DND-41 (cell line): ENCODE measurements at regions not wholly inside any gene's neighbourhood (a gene's known extent, or its start where the extent isn't known, plus 50 kb on each side); places are given as distances from the start of the nearest gene placed in this dataset.

Source experiments
- ATAC-seq: fragments of 200-7000 bp; cut with Tn5 transposase; 3 replicates; pipeline ENCODE4 v1.9.1; 2021; ENCODE audit warnings: low read depth; ENCODE audit not compliant: insufficient read depth
- DNase-seq: peaks from one replicate; pipeline ENCODE4 v3.0.0-alpha.2; 2020
- H2AFZ ChIP-seq: 2 replicates; pipeline ENCODE4 v1.6.0; 2012; ENCODE audit warnings: low read depth, low read length
- H3K27ac ChIP-seq: 2 replicates; pipeline ENCODE4 v1.5.1; 2012; ENCODE audit warnings: low read length, inconsistent platforms
- H3K27me3 ChIP-seq: fragments of 200-600 bp; sonication (generic); 2 replicates; pipeline ENCODE4 v1.6.0; 2012; ENCODE audit warnings: low read length, mild to moderate bottlenecking, inconsistent platforms; ENCODE audit not compliant: insufficient read depth, poor library complexity
- H3K36me3 ChIP-seq: 2 replicates; pipeline ENCODE4 v1.5.1; 2012; ENCODE audit warnings: low read length, inconsistent platforms; ENCODE audit not compliant: insufficient read depth
- H3K4me1 ChIP-seq: 2 replicates; pipeline ENCODE4 v1.5.1; 2012; ENCODE audit warnings: mild to moderate bottlenecking, low read length; ENCODE audit not compliant: insufficient read depth
- H3K4me2 ChIP-seq: 2 replicates; pipeline ENCODE4 v1.6.0; 2012; ENCODE audit warnings: mild to moderate bottlenecking, moderate library complexity, low read length, inconsistent platforms; ENCODE audit not compliant: insufficient read depth
- H3K4me3 ChIP-seq, 2 experiments: fragments of 200-600 bp in 1 of 2; shearing (Covaris generic) in 1 of 2; 2 replicates each; pipeline ENCODE4 v1.5.1; 2012 to 2016; ENCODE audit warnings: inconsistent platforms in 2 of 2, low read length in 2 of 2, mild to moderate bottlenecking in 2 of 2, low read depth in 1 of 2, moderate library complexity in 1 of 2
- H3K79me2 ChIP-seq: 2 replicates; pipeline ENCODE4 v1.6.0; 2012; ENCODE audit warnings: low read length, inconsistent platforms; ENCODE audit not compliant: insufficient read depth
- H3K9ac ChIP-seq: 2 replicates; pipeline ENCODE4 v1.6.0; 2012; ENCODE audit warnings: low read depth, mild to moderate bottlenecking, inconsistent platforms, low read length, moderate library complexity
- H3K9me3 ChIP-seq: 2 replicates; pipeline ENCODE4 v1.5.1; 2012; ENCODE audit warnings: low read length, moderate library complexity, mild to moderate bottlenecking, inconsistent platforms; ENCODE audit not compliant: insufficient read depth, severe bottlenecking
- H4K20me1 ChIP-seq: 2 replicates; pipeline ENCODE4 v1.6.0; 2012; ENCODE audit warnings: low read length; ENCODE audit not compliant: insufficient read depth
- EZH2 ChIP-seq: IDR thresholded peaks from 3 replicates; pipeline ENCODE4 v1.6.1; 2012; ENCODE audit warnings: borderline replicate concordance, low read depth, mild to moderate bottlenecking, moderate library complexity, low read length, inconsistent platforms; ENCODE audit not compliant: severe bottlenecking
- TF ChIP-seq, protein P1 (sequence below): IDR thresholded peaks from 2 replicates; pipeline ENCODE4 v1.5.1; 2012; ENCODE audit warnings: borderline replicate concordance, low read length, moderate library complexity, mild to moderate bottlenecking; ENCODE audit not compliant: poor library complexity, severe bottlenecking; ENCODE audit errors: extremely low read depth

DNA sequence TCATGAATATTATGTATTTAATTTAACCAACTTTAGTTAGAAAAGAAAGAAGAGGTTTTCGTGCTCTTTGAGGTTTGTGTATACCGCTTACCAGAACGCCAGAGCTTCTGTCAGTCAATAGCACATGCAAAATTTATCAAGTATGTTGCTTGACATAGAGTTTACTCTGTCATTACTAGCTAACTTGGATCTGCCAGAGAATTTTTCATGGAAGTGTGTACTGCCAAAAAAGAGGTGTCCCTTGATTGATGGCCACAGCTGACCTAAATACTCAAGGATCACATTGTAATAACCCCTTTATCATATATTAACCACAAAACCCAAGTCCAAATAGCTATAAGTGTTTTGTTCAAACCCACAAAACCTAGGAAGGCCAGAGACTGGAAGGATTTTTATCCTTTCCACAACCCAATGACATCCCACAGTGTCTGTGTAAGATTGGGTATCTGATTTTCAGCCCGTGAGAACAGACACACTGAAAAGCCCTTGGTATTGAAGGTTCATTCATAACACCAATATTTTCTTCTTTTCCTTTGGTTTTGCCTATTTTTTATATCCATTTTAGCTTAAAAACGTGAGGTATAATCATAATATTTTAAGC, 194.0 kb upstream of the EYA4 start:
- H3K4me3 ChIP-seq, result no peak overlapping the region
- H4K20me1 ChIP-seq, result no peaks in the 10 kb centered on the region
- H3K27ac ChIP-seq, result no peak overlapping the region
- no peaks in the 10 kb centered on the region for H3K27me3 ChIP-seq
- H3K36me3 ChIP-seq, result no peaks in the 10 kb centered on the region
- no peak for DNase-seq
- no peak for TF ChIP-seq EZH2
- TF ChIP-seq, protein P1, sequence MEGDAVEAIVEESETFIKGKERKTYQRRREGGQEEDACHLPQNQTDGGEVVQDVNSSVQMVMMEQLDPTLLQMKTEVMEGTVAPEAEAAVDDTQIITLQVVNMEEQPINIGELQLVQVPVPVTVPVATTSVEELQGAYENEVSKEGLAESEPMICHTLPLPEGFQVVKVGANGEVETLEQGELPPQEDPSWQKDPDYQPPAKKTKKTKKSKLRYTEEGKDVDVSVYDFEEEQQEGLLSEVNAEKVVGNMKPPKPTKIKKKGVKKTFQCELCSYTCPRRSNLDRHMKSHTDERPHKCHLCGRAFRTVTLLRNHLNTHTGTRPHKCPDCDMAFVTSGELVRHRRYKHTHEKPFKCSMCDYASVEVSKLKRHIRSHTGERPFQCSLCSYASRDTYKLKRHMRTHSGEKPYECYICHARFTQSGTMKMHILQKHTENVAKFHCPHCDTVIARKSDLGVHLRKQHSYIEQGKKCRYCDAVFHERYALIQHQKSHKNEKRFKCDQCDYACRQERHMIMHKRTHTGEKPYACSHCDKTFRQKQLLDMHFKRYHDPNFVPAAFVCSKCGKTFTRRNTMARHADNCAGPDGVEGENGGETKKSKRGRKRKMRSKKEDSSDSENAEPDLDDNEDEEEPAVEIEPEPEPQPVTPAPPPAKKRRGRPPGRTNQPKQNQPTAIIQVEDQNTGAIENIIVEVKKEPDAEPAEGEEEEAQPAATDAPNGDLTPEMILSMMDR, result no peak
- no peaks in the 10 kb centered on the region for H3K4me1 ChIP-seq
- H3K9me3 ChIP-seq, result no peaks in the 10 kb centered on the region
- ATAC-seq, result no peak
- H3K79me2 ChIP-seq, result no peaks in the 10 kb centered on the region
- no peak overlapping the region for H2AFZ ChIP-seq
- no peak overlapping the region for H3K4me2 ChIP-seq
- H3K9ac ChIP-seq, result no peak overlapping the region

DNA sequence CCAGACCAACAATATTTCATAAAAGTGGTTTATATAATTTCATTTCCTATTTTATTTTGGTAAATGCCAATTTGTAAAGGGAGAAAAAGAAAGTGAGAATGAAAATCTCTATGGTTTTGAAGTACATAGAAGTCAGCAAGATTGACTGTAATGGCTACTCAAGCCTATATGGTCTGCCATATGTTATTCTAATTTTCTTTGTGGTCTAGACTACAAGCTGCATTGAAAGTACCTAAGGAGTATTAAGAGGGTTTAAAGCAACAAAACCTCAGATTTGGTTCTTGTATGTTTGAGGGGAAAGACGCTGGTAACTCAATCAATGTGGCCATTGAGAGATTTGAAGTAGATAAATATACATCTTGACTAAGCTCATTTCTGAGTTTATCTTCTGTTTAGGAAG, 193.5 kb upstream of the EYA4 start:
- H3K4me2 ChIP-seq, result no peak overlapping the region
- H4K20me1 ChIP-seq, result no peaks in the 10 kb centered on the region
- TF ChIP-seq, protein P1, result no peak
- no peak for TF ChIP-seq EZH2
- H3K27me3 ChIP-seq, result no peaks in the 10 kb centered on the region
- no peak overlapping the region for H2AFZ ChIP-seq
- H3K4me1 ChIP-seq, result no peaks in the 10 kb centered on the region
- no peak overlapping the region for H3K4me3 ChIP-seq
- DNase-seq (no peak), ATAC-seq (no peak)
- H3K27ac ChIP-seq, result no peak overlapping the region
- no peak overlapping the region for H3K9ac ChIP-seq
- no peaks in the 10 kb centered on the region for H3K36me3 ChIP-seq
- no peaks in the 10 kb centered on the region for H3K79me2 ChIP-seq
- no peaks in the 10 kb centered on the region for H3K9me3 ChIP-seq

DNA sequence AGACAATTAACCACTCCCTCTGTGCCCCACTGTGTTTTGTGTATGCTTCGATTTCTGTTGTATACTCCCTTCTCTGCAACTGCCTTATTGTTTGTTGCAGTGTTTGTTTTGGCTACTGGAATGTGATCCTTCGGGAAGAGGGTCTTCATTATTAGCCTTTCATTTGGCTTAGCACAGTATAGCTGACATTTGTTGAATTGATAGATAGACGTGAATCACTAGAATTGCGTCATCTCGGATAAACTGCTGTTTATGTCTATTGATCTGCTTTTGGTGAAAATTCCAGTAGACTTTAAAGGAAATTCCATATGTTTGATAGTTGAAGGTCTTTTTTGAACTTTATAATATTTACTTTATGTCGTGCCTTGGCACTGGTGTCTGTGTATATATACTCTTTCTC, 189.9 kb upstream of the EYA4 start:
- TF ChIP-seq, protein P1, result no peak
- TF ChIP-seq EZH2, result no peak
- no peak overlapping the region for H3K27ac ChIP-seq
- H3K27me3 ChIP-seq, result no peaks in the 10 kb centered on the region
- H3K4me3 ChIP-seq, result no peak overlapping the region
- no peak overlapping the region for H2AFZ ChIP-seq
- DNase-seq (no peak), ATAC-seq (no peak)
- H3K9ac ChIP-seq, result no peak overlapping the region
- no peaks in the 10 kb centered on the region for H3K36me3 ChIP-seq
- no peaks in the 10 kb centered on the region for H4K20me1 ChIP-seq
- no peaks in the 10 kb centered on the region for H3K79me2 ChIP-seq
- H3K4me2 ChIP-seq, result no peak overlapping the region
- H3K9me3 ChIP-seq, result no peaks in the 10 kb centered on the region
- H3K4me1 ChIP-seq, result no peaks in the 10 kb centered on the region

DNA sequence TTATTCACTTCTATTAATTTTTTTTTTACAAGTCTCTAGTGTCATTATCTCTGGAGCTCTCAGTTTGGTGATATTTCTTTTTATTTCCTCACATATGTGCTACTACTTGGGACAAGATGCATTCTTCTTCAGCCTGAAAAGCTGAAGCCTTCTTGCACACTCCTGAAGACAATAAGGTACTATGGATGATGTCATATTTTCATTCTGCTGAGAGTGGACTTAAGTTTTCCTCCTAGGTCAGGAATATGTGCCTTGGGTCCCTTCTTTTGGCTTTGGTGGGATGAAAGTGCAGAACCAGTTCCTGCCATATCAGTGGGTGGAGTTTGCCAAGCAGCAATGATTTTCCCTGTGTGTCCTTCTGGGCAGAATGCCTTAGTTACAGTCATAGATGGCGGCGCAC, 188.7 kb upstream of the EYA4 start:
- no peak overlapping the region for H3K9ac ChIP-seq
- no peak overlapping the region for H3K4me3 ChIP-seq

More for the DNA sequence above, 188.7 kb upstream of the EYA4 start:
- Histone ChIP-seq H2AFZ (no peak overlapping the region), H3K27me3 (no peaks in the 10 kb centered on the region), H3K4me2 (no peak overlapping the region), H3K36me3 (no peaks in the 10 kb centered on the region), H3K4me1 (no peaks in the 10 kb centered on the region), H3K9me3 (no peaks in the 10 kb centered on the region), H3K79me2 (no peaks in the 10 kb centered on the region), H4K20me1 (no peaks in the 10 kb centered on the region), H3K27ac (no peak overlapping the region)
- no peak for DNase-seq
- no peak for TF ChIP-seq EZH2
- TF ChIP-seq, protein P1, result no peak
- no peak for ATAC-seq
